ENCODE measurements at regions not wholly inside any gene's neighbourhood (a gene's known extent, or its start where the extent isn't known, plus 50 kb on each side); places are given as distances from the start of the nearest gene placed in this dataset.

DNA sequence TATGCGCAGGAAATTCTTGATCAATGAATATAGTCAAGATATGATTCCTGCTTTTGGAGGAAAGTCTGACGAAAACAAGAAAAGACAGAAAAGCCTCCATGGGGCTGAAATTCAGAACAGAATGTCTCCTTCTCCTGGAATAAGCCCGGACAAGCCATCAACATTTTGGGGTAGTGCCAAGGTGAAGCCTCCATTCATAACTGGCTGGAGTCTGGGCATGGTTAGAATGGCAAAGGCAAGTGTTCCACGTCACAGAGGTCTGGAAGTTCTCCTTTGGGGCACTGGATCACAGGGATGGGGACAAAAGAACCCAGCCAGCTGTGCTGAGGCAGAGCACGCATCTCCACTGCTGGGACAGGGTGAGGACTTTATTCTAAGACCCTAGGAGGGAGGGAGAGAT is 505.7 kb downstream of the CMPK2 start:
- Mint-ChIP-seq H3K9me3 (peaks cover 15% of the 10 kb centered on the region), H3K4me3 (no peak overlapping the region)
- no peak for DNase-seq (ENCODE audit: low spot score in 2 of 2)

DNA sequence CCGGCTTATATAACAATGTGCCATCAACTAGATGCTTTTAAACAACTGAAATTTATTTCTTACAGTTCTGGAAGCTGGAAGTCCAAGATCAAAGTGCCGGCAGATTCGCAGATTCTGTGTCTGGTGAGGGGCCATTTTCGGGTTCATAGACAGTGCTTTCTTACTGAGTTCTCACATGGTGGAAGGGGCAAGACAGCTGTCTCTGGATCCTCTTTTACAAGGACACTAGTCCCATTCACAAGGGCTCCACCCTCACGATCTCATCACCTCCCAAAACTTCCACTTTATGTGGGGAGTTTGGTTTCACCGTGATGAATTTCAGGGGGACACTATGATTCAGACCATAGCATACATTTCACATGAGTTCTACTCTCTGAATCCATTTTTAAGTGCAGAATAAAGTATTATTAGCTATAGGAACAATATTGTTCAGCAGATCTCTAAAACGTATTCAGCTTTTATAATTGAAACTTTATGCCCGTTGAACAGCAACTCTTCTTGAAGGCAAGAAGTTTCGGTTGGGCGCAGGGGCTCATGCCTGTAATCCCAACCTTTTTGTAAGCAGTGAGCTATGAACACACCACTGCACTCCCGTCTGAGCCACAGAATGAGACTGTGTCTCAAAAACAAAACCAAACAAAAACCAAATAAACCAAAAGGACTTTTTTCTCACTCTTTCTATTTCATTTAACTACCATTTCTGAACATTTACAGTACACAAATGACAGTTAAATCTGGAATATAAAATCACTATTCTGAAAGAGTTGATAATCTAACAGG is 502.8 kb downstream of the CMPK2 start:
- DNase-seq (ENCODE audit: low spot score in 2 of 2) = no peak
- Mint-ChIP-seq H3K9me3 (peaks cover 15% of the 10 kb centered on the region), H3K27ac (ENCODE audit: low read depth) (no peak overlapping the region)

More for the DNA sequence above, 505.7 kb downstream of the CMPK2 start:
- Mint-ChIP-seq H3K4me1 (no peaks in the 10 kb centered on the region), H3K27me3 (no peaks in the 10 kb centered on the region), H3K36me3 (ENCODE audit: insufficient read depth) (no peaks in the 10 kb centered on the region), H3K27ac (ENCODE audit: low read depth) (no peak overlapping the region)
- ATAC-seq (replicated peaks; ENCODE audit: extremely low read depth, poor library complexity, severe bottlenecking) = no peak

GRCh38 chr2:6368281-6368680 is 497.4 kb downstream of the CMPK2 start:
- H3K4me3 Mint-ChIP-seq = no peak overlapping the region
- H3K4me1 Mint-ChIP-seq = no peaks in the 10 kb centered on the region
- H3K27ac Mint-ChIP-seq (ENCODE audit: low read depth) = no peak overlapping the region
- DNase-seq (ENCODE audit: low spot score in 2 of 2) (no peak), ATAC-seq (replicated peaks; ENCODE audit: extremely low read depth, poor library complexity, severe bottlenecking) (no peak)
- H3K36me3 Mint-ChIP-seq (ENCODE audit: insufficient read depth) = peaks cover 2% of the 10 kb centered on the region
- H3K27me3 Mint-ChIP-seq = no peaks in the 10 kb centered on the region
- H3K9me3 Mint-ChIP-seq = peaks cover 10% of the 10 kb centered on the region

More for the DNA sequence above, 502.8 kb downstream of the CMPK2 start:
- no peak for ATAC-seq (replicated peaks; ENCODE audit: extremely low read depth, poor library complexity, severe bottlenecking)
- no peaks in the 10 kb centered on the region for H3K4me1 Mint-ChIP-seq
- no peaks in the 10 kb centered on the region for H3K36me3 Mint-ChIP-seq (ENCODE audit: insufficient read depth)
- H3K27me3 Mint-ChIP-seq = no peaks in the 10 kb centered on the region
- no peak overlapping the region for H3K4me3 Mint-ChIP-seq

DNA sequence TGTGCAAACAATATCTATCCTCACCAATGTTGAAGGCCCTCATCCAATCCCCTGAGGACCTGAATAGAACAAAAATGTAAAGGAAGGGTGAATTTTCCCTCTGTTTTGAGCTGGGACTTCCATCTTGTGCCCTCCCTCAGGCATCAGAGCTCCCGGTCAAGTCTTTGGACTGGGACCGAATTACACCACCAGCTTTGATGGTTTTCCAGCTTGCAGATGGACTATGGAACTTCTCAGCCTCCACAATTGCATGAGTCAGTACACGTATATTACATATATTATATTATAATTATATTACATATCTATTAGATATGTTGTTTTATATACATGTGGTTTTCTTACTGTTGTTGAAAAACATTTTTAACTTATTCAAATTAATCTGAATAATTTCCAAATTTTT is 496.4 kb downstream of the CMPK2 start:
- Mint-ChIP-seq H3K36me3 (ENCODE audit: insufficient read depth) (peaks cover 2% of the 10 kb centered on the region), H3K9me3 (peaks cover 10% of the 10 kb centered on the region), H3K27me3 (no peaks in the 10 kb centered on the region), H3K4me3 (no peak overlapping the region), H3K4me1 (no peaks in the 10 kb centered on the region), H3K27ac (ENCODE audit: low read depth) (no peak overlapping the region)
- DNase-seq (ENCODE audit: low spot score in 2 of 2) = no peak
- no peak for ATAC-seq (replicated peaks; ENCODE audit: extremely low read depth, poor library complexity, severe bottlenecking)

- ATAC-seq (replicated peaks; ENCODE audit: extremely low read depth, poor library complexity, severe bottlenecking) (no peak), DNase-seq (ENCODE audit: low spot score in 2 of 2) (no peak)
- H3K9me3 Mint-ChIP-seq = peaks cover 10% of the 10 kb centered on the region
- peaks cover 2% of the 10 kb centered on the region for H3K36me3 Mint-ChIP-seq (ENCODE audit: insufficient read depth)
- H3K27me3 Mint-ChIP-seq = no peaks in the 10 kb centered on the region
- no peaks in the 10 kb centered on the region for H3K4me1 Mint-ChIP-seq
- H3K4me3 Mint-ChIP-seq = no peak overlapping the region
- H3K27ac Mint-ChIP-seq (ENCODE audit: low read depth) = no peak overlapping the region
Measured at GRCh38 chr2:6370753-6371551, 494.8 kb downstream of the CMPK2 start.

DNA sequence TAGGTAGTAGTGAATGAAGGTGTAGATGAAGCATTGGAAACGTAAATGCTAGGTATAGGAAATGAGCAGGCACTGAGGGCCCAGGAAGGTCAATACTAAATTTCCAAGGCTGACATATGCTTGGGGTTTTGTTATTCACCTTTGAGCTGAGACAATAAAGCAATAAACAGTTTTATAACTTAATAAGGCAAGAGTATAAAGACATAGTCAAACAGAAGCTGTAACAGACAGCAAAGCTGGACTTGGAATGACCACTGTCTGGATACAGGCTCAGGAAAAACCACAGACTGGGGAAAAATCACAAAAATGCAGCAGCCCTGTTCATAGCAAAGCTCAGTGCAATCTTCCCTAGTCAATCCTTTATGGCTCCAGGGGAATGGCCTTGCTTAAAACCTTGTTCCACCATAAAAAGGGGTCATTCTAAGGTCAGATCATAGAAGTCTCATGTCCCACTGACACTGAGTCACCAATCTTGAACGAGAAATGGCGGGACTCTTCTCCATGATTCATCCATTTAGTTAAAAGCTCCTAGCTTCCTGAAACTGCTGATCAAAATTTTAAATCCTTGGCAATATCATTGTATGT is 493.3 kb downstream of the CMPK2 start:
- no peaks in the 10 kb centered on the region for H3K27me3 Mint-ChIP-seq
- ATAC-seq (replicated peaks; ENCODE audit: extremely low read depth, poor library complexity, severe bottlenecking) = no peak
- DNase-seq (ENCODE audit: low spot score in 2 of 2) = no peak
- no peaks in the 10 kb centered on the region for H3K4me1 Mint-ChIP-seq
- peaks cover 6% of the 10 kb centered on the region for H3K9me3 Mint-ChIP-seq
- H3K27ac Mint-ChIP-seq (ENCODE audit: low read depth) = no peak overlapping the region
- peaks cover 2% of the 10 kb centered on the region for H3K36me3 Mint-ChIP-seq (ENCODE audit: insufficient read depth)
- H3K4me3 Mint-ChIP-seq = no peak overlapping the region

GRCh38 chr2:6381326-6381725 is 484.4 kb downstream of the CMPK2 start:
- H3K9me3 Mint-ChIP-seq = peaks cover 6% of the 10 kb centered on the region
- no peak overlapping the region for H3K4me3 Mint-ChIP-seq
- H3K4me1 Mint-ChIP-seq = no peaks in the 10 kb centered on the region
- H3K36me3 Mint-ChIP-seq (ENCODE audit: insufficient read depth) = no peaks in the 10 kb centered on the region
- DNase-seq (ENCODE audit: low spot score in 2 of 2) = no peak
- no peaks in the 10 kb centered on the region for H3K27me3 Mint-ChIP-seq
- no peak for ATAC-seq (replicated peaks; ENCODE audit: extremely low read depth, poor library complexity, severe bottlenecking)
- no peak overlapping the region for H3K27ac Mint-ChIP-seq (ENCODE audit: low read depth)

GRCh38 chr2:6384341-6384740 is 481.4 kb downstream of the CMPK2 start:
- Mint-ChIP-seq H3K9me3 (peaks cover 7% of the 10 kb centered on the region), H3K36me3 (ENCODE audit: insufficient read depth) (no peaks in the 10 kb centered on the region), H3K4me3 (no peak overlapping the region), H3K27ac (ENCODE audit: low read depth) (no peak overlapping the region), H3K27me3 (no peaks in the 10 kb centered on the region), H3K4me1 (no peaks in the 10 kb centered on the region)
- ATAC-seq (replicated peaks; ENCODE audit: extremely low read depth, poor library complexity, severe bottlenecking) = no peak
- no peak for DNase-seq (ENCODE audit: low spot score in 2 of 2)

DNA sequence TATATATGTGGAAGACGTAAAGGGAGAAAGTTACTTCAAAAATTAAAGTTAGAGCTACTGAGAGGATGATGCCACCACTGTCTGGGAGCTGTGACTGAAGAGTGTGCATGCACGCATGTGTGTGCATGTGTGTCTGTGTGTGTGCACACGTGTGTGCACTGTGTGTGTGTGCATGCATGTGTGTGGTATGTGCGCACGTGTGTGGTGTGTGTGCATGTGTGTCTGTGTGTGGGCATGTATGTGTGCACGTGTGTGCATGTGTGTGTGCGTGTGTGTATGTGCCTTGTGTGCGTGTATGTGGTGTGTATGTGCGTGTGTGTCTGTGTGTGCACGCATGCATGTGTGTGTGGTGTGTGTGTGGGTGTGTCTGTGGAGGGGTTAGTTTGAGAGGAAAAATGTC is 473.4 kb downstream of the CMPK2 start:
- ATAC-seq (replicated peaks; ENCODE audit: extremely low read depth, poor library complexity, severe bottlenecking) = no peak
- Mint-ChIP-seq H3K36me3 (ENCODE audit: insufficient read depth) (no peaks in the 10 kb centered on the region), H3K9me3 (peaks cover 6% of the 10 kb centered on the region), H3K27me3 (no peaks in the 10 kb centered on the region), H3K4me3 (no peak overlapping the region), H3K4me1 (no peaks in the 10 kb centered on the region), H3K27ac (ENCODE audit: low read depth) (no peak overlapping the region)
- no peak for DNase-seq (ENCODE audit: low spot score in 2 of 2)

GRCh38 chr2:6392966-6393365 is 472.7 kb downstream of the CMPK2 start:
- H3K9me3 Mint-ChIP-seq = peaks cover 6% of the 10 kb centered on the region
- H3K27me3 Mint-ChIP-seq = no peaks in the 10 kb centered on the region
- no peak overlapping the region for H3K4me3 Mint-ChIP-seq
- no peak overlapping the region for H3K27ac Mint-ChIP-seq (ENCODE audit: low read depth)
- no peaks in the 10 kb centered on the region for H3K36me3 Mint-ChIP-seq (ENCODE audit: insufficient read depth)
- ATAC-seq (replicated peaks; ENCODE audit: extremely low read depth, poor library complexity, severe bottlenecking) (no peak), DNase-seq (ENCODE audit: low spot score in 2 of 2) (no peak)
- H3K4me1 Mint-ChIP-seq = no peaks in the 10 kb centered on the region

GRCh38 chr2:6393819-6394218 is 471.9 kb downstream of the CMPK2 start:
- no peaks in the 10 kb centered on the region for H3K27me3 Mint-ChIP-seq
- peaks cover 6% of the 10 kb centered on the region for H3K9me3 Mint-ChIP-seq
- no peak overlapping the region for H3K4me3 Mint-ChIP-seq
- H3K4me1 Mint-ChIP-seq = no peaks in the 10 kb centered on the region
- no peaks in the 10 kb centered on the region for H3K36me3 Mint-ChIP-seq (ENCODE audit: insufficient read depth)
- no peak overlapping the region for H3K27ac Mint-ChIP-seq (ENCODE audit: low read depth)
- ATAC-seq (replicated peaks; ENCODE audit: extremely low read depth, poor library complexity, severe bottlenecking) = no peak
- no peak for DNase-seq (ENCODE audit: low spot score in 2 of 2)

DNA sequence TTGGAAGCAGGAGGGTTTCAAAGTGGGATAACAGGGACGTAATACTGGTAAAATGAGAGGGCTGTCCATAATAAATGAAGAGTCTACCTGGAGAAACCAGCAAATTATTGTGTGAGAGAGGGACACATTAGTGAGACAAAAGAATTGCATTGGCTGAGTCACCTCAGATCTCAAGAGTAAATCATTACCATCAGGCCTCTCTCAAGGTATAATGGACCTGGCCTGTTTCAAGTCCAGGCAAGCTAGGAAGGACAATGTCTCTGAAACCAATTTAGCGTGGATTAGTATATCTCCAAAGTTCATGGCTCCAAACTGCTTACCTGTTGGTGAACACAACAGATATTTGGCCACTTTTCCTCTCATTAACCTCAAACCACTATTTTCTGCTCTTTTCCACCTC is 471.4 kb downstream of the CMPK2 start:
- no peak for DNase-seq (ENCODE audit: low spot score in 2 of 2)
- Mint-ChIP-seq H3K27ac (ENCODE audit: low read depth) (no peak overlapping the region), H3K36me3 (ENCODE audit: insufficient read depth) (no peaks in the 10 kb centered on the region), H3K27me3 (no peaks in the 10 kb centered on the region), H3K4me1 (no peaks in the 10 kb centered on the region), H3K4me3 (no peak overlapping the region), H3K9me3 (peaks cover 6% of the 10 kb centered on the region)
- no peak for ATAC-seq (replicated peaks; ENCODE audit: extremely low read depth, poor library complexity, severe bottlenecking)

DNA sequence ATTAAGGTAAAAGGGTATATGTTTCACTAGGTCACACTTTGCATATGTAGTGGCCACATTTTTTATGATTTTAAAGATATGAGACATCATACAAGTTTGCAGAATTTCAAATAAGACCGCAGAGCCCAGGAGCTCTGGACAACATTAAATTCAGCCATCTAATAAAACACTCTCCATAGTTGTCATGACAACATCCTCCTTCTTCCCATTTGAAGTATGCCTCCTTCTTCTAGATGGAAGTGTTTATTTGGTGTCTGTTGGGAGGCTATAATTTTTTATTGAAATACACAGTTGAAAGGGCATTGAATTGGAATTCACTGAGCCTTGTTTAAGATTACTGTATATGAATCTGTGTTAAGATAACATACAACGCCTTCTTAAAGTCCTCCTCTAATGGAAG is 467.3 kb downstream of the CMPK2 start:
- Mint-ChIP-seq H3K4me3 (no peak overlapping the region), H3K9me3 (peaks cover 1% of the 10 kb centered on the region), H3K27me3 (no peaks in the 10 kb centered on the region), H3K4me1 (no peaks in the 10 kb centered on the region), H3K27ac (ENCODE audit: low read depth) (no peak overlapping the region), H3K36me3 (ENCODE audit: insufficient read depth) (no peaks in the 10 kb centered on the region)
- no peak for DNase-seq (ENCODE audit: low spot score in 2 of 2)
- no peak for ATAC-seq (replicated peaks; ENCODE audit: extremely low read depth, poor library complexity, severe bottlenecking)

Measured in central memory CD8-positive, alpha-beta T cell (primary cell).